GM18858 (cell line): ENCODE measurements at regions not wholly inside any gene's neighbourhood (a gene's known extent, or its start where the extent isn't known, plus 50 kb on each side); places are given as distances from the start of the nearest gene placed in this dataset.
"Not testable (repeated sequence)": the region's sequence is repeated elsewhere in the genome, so short reads cannot be mapped to it uniquely, and the experiment has no call there.

Experiments used
- ATAC-seq: cut with Tn5 transposase; IDR thresholded peaks from one replicate; pipeline ENCODE4 v1.9.1; 2021; ENCODE audit not compliant: unreplicated experiment

DNA sequence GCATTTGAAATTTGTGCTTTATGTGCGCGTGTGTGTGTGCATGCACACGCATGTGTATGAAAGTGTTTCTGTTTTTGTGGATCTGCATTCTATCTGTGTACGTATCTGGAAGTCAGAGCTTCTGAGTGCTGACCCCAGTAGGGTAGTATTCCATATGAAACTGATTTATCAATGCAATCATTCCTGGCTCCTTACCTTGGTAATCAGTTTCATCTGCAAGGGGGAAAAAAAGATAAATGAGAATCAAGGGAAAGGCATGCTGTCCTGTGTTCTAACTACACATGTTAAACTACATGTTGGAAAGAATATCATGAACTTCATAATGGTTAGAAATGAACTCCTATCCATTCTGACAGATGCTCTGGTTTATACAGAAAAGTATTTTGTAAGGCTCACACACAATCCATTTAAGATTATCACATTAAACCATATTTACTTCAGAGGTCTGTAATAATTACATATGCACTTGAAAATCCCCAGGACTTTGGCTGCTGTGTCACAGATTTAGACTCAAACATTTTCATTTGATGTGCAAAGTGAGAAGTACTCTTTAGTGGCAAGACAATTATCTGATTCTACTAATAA is 276.1 kb upstream of the LMO3 start:
- no peak for ATAC-seq

- no peak for ATAC-seq
These were observed 274.9 kb upstream of the LMO3 start for GRCh38 chr12:16880864-16881285.

DNA sequence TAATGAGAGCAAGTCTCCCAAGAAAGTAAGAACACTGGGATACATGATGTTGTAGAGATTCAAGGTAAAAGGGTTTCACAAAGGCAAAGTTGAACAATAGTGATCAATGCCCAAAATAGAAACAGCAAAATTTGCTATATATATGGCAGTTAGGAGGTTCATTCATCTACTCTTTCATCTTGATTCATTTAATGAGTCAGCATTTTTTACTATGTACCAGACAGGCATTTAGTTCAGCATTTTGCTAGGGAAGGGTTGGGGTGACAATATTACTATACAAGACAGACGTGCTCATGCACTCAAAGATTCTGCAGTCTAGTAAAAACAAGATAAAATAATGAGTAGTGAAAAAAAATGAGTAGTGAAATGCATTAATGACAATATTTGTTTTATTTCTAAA is 264.9 kb upstream of the LMO3 start:
- no peak for ATAC-seq

GRCh38 chr12:16863742-16864141 is 257.8 kb upstream of the LMO3 start:
- no peak for ATAC-seq

DNA sequence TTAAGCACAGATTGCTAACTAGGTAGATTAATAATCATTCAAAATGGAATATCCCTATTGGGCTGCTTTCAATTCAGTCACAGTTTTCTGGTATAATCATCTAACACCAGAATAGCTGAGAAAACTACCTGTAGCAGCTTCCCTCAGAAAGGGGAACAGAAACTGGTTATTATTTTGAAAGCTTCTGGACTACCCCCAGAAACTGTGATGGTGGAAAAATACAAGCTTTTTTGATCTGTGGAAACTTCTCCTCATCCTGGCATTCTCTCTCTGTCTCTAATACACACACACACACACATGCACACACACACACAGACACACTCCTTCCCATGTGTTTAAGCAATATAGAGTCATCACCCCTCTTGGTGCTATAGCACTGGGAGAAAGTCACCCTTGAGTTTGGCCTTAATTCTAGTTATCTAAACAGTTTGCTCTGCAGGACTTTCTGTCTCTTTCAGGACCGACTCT is 251.5 kb upstream of the LMO3 start:
- ATAC-seq = peak; percentile 97

DNA sequence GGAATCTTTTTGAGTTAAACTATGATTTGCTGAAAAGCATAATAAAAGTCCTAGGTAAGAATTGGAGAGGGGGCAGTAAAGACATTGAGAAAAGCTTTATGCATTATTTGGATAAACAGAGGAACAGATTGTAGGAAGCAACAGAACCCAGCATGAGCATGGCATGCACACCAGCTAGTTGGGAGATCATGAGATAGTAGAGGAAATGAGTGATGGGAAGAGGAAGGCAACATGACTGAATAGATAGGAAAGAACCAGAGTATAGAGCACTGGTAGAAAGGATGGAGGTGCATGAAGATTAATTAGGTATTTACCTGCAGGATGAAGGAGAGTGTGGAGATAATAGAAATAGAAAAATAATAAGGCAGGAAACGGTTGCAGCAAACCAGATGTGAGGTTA is 248.5 kb upstream of the LMO3 start:
- no peak for ATAC-seq

DNA sequence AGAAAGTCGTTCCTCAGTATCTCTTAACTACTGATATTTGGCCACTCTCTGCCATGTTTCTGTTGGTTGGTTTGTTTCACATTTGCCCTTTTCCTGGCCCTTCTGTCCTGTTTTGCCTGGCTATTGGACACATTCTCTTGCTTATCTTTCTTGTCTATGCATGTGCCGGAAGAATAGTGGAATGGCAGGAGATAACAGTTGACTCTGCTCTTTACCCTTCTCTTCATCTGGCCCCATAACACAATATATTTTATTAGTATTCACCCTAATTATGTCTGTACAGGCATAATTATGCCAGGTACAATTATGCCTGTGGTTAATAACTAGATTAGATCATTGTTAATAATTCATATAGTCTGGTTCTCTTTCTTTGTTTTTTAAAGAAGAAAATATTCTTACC is 243.5 kb upstream of the LMO3 start:
- no peak for ATAC-seq

DNA sequence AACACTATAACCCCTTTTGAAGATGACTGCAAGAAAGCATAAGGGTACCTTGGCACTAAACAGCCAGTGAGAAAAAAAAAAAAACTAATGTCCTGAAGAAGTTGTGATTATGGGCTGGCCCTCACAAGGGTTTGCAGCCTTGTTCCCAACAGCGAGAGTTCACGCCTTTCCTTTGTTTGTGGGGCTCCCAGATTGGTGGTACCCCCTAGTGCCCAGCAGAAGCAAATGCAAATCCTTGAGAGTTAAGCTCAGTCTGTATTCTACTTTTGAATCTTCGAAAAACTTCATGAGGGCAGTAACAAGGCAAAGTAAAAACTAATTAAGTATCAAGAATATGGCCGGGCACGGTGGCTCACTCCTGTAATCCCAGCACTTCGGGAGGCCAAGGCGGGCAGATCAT is 238.9 kb upstream of the LMO3 start:
- ATAC-seq = no peak

DNA sequence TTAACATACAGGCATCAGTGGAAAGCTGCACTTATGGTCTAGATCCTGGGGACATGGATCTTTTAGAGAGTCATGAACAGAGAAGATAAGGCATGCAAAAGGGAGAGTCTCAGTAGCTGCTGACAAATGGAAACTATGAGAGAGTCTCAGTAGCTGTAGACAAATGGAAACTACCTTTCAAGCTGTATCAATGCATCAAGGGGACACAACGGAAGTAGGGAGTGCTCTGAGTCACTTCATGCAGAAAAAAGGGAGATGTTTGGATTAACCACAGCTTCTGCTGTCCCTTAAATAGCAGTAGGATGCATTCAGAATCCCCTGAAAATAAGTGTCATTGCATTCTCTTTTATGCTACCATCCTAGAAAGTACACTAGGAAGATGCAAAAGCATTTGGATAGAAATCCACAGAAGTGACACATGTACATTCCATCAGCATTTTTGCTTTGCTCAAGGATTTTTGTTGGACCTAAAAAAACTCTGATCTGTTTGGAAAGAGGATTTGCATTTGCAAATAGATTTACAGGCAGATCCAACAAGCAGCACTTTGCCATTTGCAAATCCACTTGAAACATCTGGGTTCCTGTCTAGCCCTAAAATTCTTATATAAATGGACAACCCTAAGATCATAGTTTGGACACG is 227.5 kb upstream of the LMO3 start:
- ATAC-seq = peak; percentile 96

- ATAC-seq = no peak
These were observed 222.9 kb upstream of the LMO3 start for GRCh38 chr12:16828891-16829290.

- ATAC-seq = no peak
These were observed 201.8 kb upstream of the LMO3 start for GRCh38 chr12:16807731-16808130.

DNA sequence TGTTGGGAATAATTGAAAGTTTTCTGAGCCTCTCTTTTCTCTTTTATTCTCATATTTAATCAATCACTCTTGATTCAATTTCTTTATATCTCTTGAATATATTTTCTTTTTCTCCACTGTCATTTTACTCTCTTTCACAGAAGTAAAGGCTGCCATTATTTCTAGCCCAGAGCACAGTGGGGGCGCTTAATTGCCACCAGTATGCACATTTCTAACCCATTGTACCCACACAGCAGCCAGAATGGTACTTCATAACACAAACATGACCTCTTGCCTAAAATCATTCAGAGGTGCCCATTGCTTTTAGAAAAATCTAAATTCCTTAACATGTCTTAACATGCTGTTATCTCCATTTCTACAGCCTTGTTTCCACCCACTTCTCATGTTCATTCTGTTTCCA is 190.2 kb upstream of the LMO3 start:
- no peak for ATAC-seq

- ATAC-seq = peak; percentile 56
These were observed 183.3 kb upstream of the LMO3 start for GRCh38 chr12:16789204-16789790.

- ATAC-seq = no peak
These were observed 182.7 kb upstream of the LMO3 start for GRCh38 chr12:16788506-16789203.

GRCh38 chr12:16785953-16786352 is 180.0 kb upstream of the LMO3 start:
- no peak for ATAC-seq

DNA sequence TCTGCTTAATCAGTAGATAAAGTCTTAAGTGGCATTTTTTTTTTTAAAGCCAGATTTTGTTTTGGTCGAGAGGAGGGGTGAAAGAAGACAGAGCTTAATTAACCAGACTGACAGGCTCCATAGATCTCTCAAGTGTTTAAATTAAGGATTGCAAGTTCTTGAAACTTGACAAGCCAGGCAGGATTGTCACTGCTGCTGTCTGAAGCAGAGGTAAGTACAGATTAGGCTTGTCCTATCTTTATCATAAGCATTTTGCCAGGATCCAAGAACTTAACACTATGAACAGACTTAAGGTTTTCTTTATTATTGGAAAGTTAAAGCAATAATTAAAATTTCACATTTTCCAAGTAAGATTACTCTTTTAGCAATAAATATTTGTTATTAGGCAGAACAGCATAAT is 179.6 kb upstream of the LMO3 start:
- no peak for ATAC-seq

DNA sequence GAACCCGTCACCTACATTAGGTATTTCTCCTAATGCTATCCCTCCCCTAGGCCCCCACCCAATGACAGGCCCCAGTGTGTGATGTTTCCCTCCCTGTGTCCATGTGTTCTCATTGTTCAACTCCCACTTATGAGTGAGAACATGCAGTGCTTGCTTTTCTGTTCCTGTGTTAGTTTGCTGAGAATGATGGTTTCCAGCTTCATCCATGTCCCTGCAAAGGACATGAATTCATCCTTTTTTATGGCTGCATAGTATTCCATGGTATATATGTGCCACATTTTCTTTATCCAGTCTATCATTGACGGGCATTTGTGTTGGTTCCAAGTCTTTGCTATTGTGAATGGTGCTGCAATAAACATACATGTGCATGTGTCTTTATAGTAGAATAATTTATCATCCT is 163.2 kb upstream of the LMO3 start:
- ATAC-seq = not testable (repeated sequence)

GRCh38 chr12:16766736-16767135 is 160.8 kb upstream of the LMO3 start:
- no peak for ATAC-seq

- ATAC-seq = no peak
These were observed 157.9 kb upstream of the LMO3 start for GRCh38 chr12:16763901-16764300.

DNA sequence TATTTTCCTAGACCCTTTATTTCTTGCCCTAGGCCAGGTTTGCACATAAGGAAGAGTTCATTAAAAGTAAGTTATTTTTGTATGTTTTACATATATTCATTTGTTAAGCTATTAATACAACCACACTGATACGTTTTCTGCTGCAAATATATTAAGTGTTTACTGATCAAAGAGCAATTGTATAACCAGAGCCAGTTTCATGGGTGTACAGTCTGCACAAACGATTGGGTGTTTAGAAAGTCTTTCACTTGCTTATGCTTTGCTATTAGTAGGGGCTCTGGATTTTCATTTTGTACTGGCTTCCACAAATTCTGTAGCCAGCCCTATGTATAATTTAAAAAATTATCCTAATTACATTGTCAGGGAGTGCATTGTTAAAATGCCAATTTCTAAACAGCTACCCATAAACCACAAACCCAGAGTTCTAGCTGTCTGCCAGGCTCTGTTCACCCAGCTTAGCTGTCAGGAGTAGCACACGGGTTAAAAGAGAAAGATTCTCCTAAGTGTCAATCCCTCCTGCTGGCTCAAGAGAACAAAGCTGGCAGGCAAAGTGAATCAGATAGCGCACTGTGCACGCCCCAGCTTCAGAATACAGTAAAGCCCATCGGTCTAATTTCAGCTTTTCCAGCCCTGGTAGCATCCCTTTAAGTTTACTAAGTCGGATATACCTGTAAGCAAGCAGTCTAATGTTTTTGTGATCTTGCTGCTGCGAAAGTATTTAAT is 151.0 kb upstream of the LMO3 start:
- ATAC-seq = no peak

DNA sequence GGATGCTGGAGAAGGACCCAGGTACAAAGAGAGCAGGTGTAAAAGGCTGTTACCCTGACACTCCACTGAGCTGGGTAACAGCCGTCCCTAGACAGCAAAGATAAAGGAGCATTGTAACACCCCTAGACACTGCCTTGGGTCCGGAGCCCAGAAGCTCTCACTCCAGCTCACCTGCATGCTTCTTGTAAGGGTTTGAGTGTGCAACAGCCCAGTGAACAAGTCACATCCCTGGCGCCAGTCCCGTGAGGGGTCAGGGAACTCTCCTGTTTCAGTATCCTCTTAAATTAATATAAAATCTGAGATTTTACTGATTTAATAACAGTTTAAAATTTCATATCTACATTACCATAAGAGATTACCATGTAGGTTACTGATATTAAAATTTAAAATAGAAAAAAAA is 124.8 kb upstream of the LMO3 start:
- no peak for ATAC-seq
